ENCODE measurements at regions not wholly inside any gene's neighbourhood (a gene's known extent, or its start where the extent isn't known, plus 50 kb on each side); places are given as distances from the start of the nearest gene placed in this dataset.

- Histone ChIP-seq H3K4me3 (no peak overlapping the region), H3K9me3 (no peaks in the 10 kb centered on the region), H3K27ac (no peak overlapping the region), H3K4me1 (no peaks in the 10 kb centered on the region), H3K27me3 (peaks cover 0 to 8% (median 5%) of the 10 kb centered on the region in 3 donors), H3K36me3 (no peaks in the 10 kb centered on the region)
- TF ChIP-seq POLR2A (IDR thresholded peaks at IDR 0.05) (no peak), CTCF (IDR thresholded peaks at IDR 0.05 in 4 of 5, conservative IDR thresholded peaks at IDR 0.05 in 1 of 5) (no peak)
- in situ Hi-C loops (cut with MboI; ENCODE audit: low sequenced_read_pairs in 4 of 4) (no loop called here), intact Hi-C loops (cut with DNase I; ENCODE audit: low total_unique reads) (no loop called here)
- ATAC-seq, result no peak
- no peak for DNase-seq
Measured at GRCh38 chr21:38670861-38671260, 134.9 kb upstream of the ETS2 start.

- H3K36me3 ChIP-seq, result no peaks in the 10 kb centered on the region
- H3K27me3 ChIP-seq, result peaks cover 0 to 11% (median 6%) of the 10 kb centered on the region in 3 donors
- intact Hi-C loops (cut with DNase I; ENCODE audit: low total_unique reads) (no loop called here), in situ Hi-C loops (cut with MboI; ENCODE audit: low sequenced_read_pairs in 4 of 4) (no loop called here)
- ATAC-seq (no peak), DNase-seq (no peak)
- H3K27ac ChIP-seq, result no peak overlapping the region
- no peak for TF ChIP-seq CTCF (IDR thresholded peaks at IDR 0.05 in 4 of 5, conservative IDR thresholded peaks at IDR 0.05 in 1 of 5)
- TF ChIP-seq POLR2A (IDR thresholded peaks at IDR 0.05), result no peak
- H3K4me3 ChIP-seq, result no peak overlapping the region
- no peaks in the 10 kb centered on the region for H3K9me3 ChIP-seq
- H3K4me1 ChIP-seq, result no peaks in the 10 kb centered on the region
Measured at GRCh38 chr21:38671773-38672172, 134.0 kb upstream of the ETS2 start.

- Histone ChIP-seq H3K36me3 (no peaks in the 10 kb centered on the region), H3K27me3 (peaks cover 0 to 13% (median 6%) of the 10 kb centered on the region in 3 donors), H3K4me3 (no peak overlapping the region), H3K4me1 (peaks cover 0 to 3% of the 10 kb centered on the region in 2 donors), H3K27ac (no peak overlapping the region), H3K9me3 (no peaks in the 10 kb centered on the region)
- ATAC-seq (no peak), DNase-seq (no peak)
- in situ Hi-C loops (cut with MboI; ENCODE audit: low sequenced_read_pairs in 4 of 4), result no loop called here
- TF ChIP-seq POLR2A (IDR thresholded peaks at IDR 0.05) (no peak), CTCF (IDR thresholded peaks at IDR 0.05 in 4 of 5, conservative IDR thresholded peaks at IDR 0.05 in 1 of 5) (no peak)
- intact Hi-C loops (cut with DNase I; ENCODE audit: low total_unique reads), result no loop called here
Measured at GRCh38 chr21:38675182-38675824, 130.4 kb upstream of the ETS2 start.

- in situ Hi-C loops (cut with MboI; ENCODE audit: low sequenced_read_pairs in 4 of 4), result no loop called here
- H3K27me3 ChIP-seq, result peaks cover 0 to 12% (median 6%) of the 10 kb centered on the region in 3 donors
- intact Hi-C loops (cut with DNase I; ENCODE audit: low total_unique reads), result no loop called here
- H3K27ac ChIP-seq, result no peak overlapping the region
- H3K4me3 ChIP-seq, result no peak overlapping the region
- no peaks in the 10 kb centered on the region for H3K9me3 ChIP-seq
- peaks cover 0 to 3% of the 10 kb centered on the region in 2 donors for H3K4me1 ChIP-seq
- DNase-seq (no peak), ATAC-seq (no peak)
- H3K36me3 ChIP-seq, result no peaks in the 10 kb centered on the region
- TF ChIP-seq POLR2A (IDR thresholded peaks at IDR 0.05), result no peak
- TF ChIP-seq CTCF (IDR thresholded peaks at IDR 0.05 in 4 of 5, conservative IDR thresholded peaks at IDR 0.05 in 1 of 5), result no peak
Measured at GRCh38 chr21:38678827-38679226, 126.9 kb upstream of the ETS2 start.

- Histone ChIP-seq H3K4me1 (peaks cover 0 to 3% of the 10 kb centered on the region in 2 donors), H3K4me3 (no peak overlapping the region), H3K27me3 (peaks cover 0 to 8% (median 6%) of the 10 kb centered on the region in 3 donors), H3K9me3 (no peaks in the 10 kb centered on the region), H3K36me3 (no peaks in the 10 kb centered on the region), H3K27ac (no peak overlapping the region)
- TF ChIP-seq POLR2A (IDR thresholded peaks at IDR 0.05) (no peak), CTCF (IDR thresholded peaks at IDR 0.05 in 4 of 5, conservative IDR thresholded peaks at IDR 0.05 in 1 of 5) (no peak)
- ATAC-seq, result no peak
- no peak for DNase-seq
- intact Hi-C loops (cut with DNase I; ENCODE audit: low total_unique reads), result no loop called here
- in situ Hi-C loops (cut with MboI; ENCODE audit: low sequenced_read_pairs in 4 of 4), result no loop called here
Measured at GRCh38 chr21:38679534-38679933, 126.2 kb upstream of the ETS2 start.
